MM.1S (cell line): ENCODE measurements at regions not wholly inside any gene's neighbourhood (a gene's known extent, or its start where the extent isn't known, plus 50 kb on each side); places are given as distances from the start of the nearest gene placed in this dataset.

Experiments
- CTCF ChIP-seq: fragments of 300-600 bp; sonication (generic); IDR thresholded peaks from 2 replicates; pipeline ENCODE4 v1.5.1; 2016; ENCODE audit warnings: antibody characterized with exemption, low read length, mixed read lengths
- EZH2 ChIP-seq: fragments of 300-600 bp; sonication (generic); optimal IDR thresholded peaks from 2 replicates; pipeline ENCODE3; 2017; ENCODE audit warnings: low read depth, mild to moderate bottlenecking, antibody characterized with exemption, low read length, mixed read lengths
- EZH2phosphoT487 ChIP-seq: fragments of 300-600 bp; sonication (generic); IDR thresholded peaks from 2 replicates; pipeline ENCODE4 v1.6.1; 2018; ENCODE audit warnings: antibody characterized with exemption, low read length

GRCh38 chr10:8581521-8582225, 527.2 kb downstream of the GATA3 start:
- TF ChIP-seq CTCF (no peak), EZH2 (no peak), EZH2phosphoT487 (no peak)
